Prostate gland (tissue), 2 donors: ENCODE measurements at regions not wholly inside any gene's neighbourhood (a gene's known extent, or its start where the extent isn't known, plus 50 kb on each side); places are given as distances from the start of the nearest gene placed in this dataset.

ENCODE experiments used
- CTCF ChIP-seq, 4 experiments: fragments of 200-600 bp in 2 of 4; fragments of 450-650 bp in 2 of 4; sonication (generic) in 2 of 4; IDR thresholded peaks; 1 replicate in 3 of 4; 2 replicates in 1 of 4; pipeline ENCODE4 v1.5.1; 2016 to 2019; ENCODE audit warnings: antibody characterized with exemption in 4 of 4, mild to moderate bottlenecking in 2 of 4, moderate library complexity in 2 of 4
- POLR2A ChIP-seq: fragments of 450-650 bp; IDR thresholded peaks from one replicate; pipeline ENCODE4 v1.6.1; 2016; ENCODE audit warnings: antibody characterized with exemption, mild to moderate bottlenecking
- POLR2AphosphoS5 ChIP-seq: sonication (generic); formaldehyde crosslinking; IDR thresholded peaks from one replicate; pipeline ENCODE4 v1.6.1; 2017; ENCODE audit warnings: antibody characterized with exemption

GRCh38 chr1:234884006-234884405 is 244.6 kb downstream of the TOMM20 start:
- TF ChIP-seq POLR2AphosphoS5 (no peak), CTCF (IDR thresholded peaks at IDR 0.05) (no peak), POLR2A (no peak)
